Tibial artery (tissue), 4 donors: ENCODE measurements at regions not wholly inside any gene's neighbourhood (a gene's known extent, or its start where the extent isn't known, plus 50 kb on each side); places are given as distances from the start of the nearest gene placed in this dataset.

Experiments used
- DNase-seq, 2 donors: peaks; one replicate each; pipeline ENCODE4 v3.0.0-alpha.2; 2019
- H3K27ac ChIP-seq, 2 donors: fragments of 200-600 bp; sonication (generic) in 1 of 2; 1 replicate in 1 of 2; 2 replicates in 1 of 2; pipeline ENCODE4 v1.5.1; 2018 to 2019; ENCODE audit warnings: mild to moderate bottlenecking in 1 of 2
- H3K27me3 ChIP-seq, 2 donors: fragments of 200-600 bp; sonication (generic) in 1 of 2; one replicate each; pipeline versions ENCODE4 v1.5.1 to v1.6.0; 2016 to 2019
- H3K36me3 ChIP-seq, 3 donors: fragments of 200-600 bp; sonication (generic) in 2 of 3; one replicate each; pipeline ENCODE4 v1.5.1; 2016 to 2019; ENCODE audit warnings: mild to moderate bottlenecking in 2 of 3
- H3K4me1 ChIP-seq, 4 donors: fragments of 200-600 bp; sonication (generic) in 2 of 4; 1 replicate in 3 of 4; 2 replicates in 1 of 4; pipeline ENCODE4 v1.5.1; 2016 to 2019
- H3K4me3 ChIP-seq, 2 donors: fragments of 200-600 bp; sonication (generic) in 1 of 2; 1 replicate in 1 of 2; 2 replicates in 1 of 2; pipeline ENCODE4 v1.5.1; 2018 to 2019; ENCODE audit warnings: mild to moderate bottlenecking in 2 of 2
- H3K9me3 ChIP-seq, 3 donors: fragments of 200-600 bp; sonication (generic) in 1 of 3; one replicate each; pipeline ENCODE4 v1.5.1; 2016 to 2019
- CTCF ChIP-seq, 2 experiments: fragments of 200-600 bp in 1 of 2; fragments of 450-650 bp in 1 of 2; IDR thresholded peaks; one replicate each; pipeline ENCODE4 v1.5.1; 2017 to 2019; ENCODE audit warnings: antibody characterized with exemption in 2 of 2, mild to moderate bottlenecking in 1 of 2, moderate library complexity in 1 of 2
- intact Hi-C: fragments of 100-400 bp; cut with DNase I; formaldehyde crosslinking; loops from one replicate; pipeline ENCODE4 v1.15.0; 2023; ENCODE audit warnings: low total_unique reads

DNA sequence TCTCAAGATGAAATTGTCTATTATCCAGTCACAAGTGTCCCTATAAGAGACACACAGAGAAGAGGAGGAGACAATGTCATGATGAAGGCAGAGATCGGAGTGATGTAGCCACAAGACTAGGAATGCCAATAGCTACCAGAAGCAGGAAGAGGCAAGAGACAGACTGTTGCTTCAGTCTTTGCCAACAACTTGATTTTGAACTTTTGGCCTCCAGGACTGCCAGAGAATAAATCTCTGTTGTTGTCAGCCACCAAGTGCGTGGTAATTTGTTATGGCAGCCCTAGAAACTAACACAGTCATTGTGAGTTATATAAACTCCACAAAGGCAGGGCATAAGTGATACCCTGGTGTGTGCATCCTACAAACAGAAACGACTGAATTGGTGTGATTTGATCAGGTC lies 517.0 kb downstream of the BTBD3 start:
- no peak for DNase-seq
- H3K4me1 ChIP-seq = no peaks in the 10 kb centered on the region
- intact Hi-C loops = no loop called here
- no peaks in the 10 kb centered on the region for H3K9me3 ChIP-seq
- no peak overlapping the region for H3K4me3 ChIP-seq
- no peak for TF ChIP-seq CTCF (IDR thresholded peaks at IDR 0.05)
- no peaks in the 10 kb centered on the region for H3K36me3 ChIP-seq
- H3K27me3 ChIP-seq = no peaks in the 10 kb centered on the region
- H3K27ac ChIP-seq = no peak overlapping the region

GRCh38 chr20:12435268-12435667 lies 517.6 kb downstream of the BTBD3 start:
- no peak for DNase-seq
- intact Hi-C loops = no loop called here
- Histone ChIP-seq H3K36me3 (no peaks in the 10 kb centered on the region), H3K27me3 (no peaks in the 10 kb centered on the region), H3K27ac (no peak overlapping the region), H3K4me1 (no peaks in the 10 kb centered on the region), H3K4me3 (no peak overlapping the region), H3K9me3 (no peaks in the 10 kb centered on the region)
- TF ChIP-seq CTCF (IDR thresholded peaks at IDR 0.05) = no peak

DNA sequence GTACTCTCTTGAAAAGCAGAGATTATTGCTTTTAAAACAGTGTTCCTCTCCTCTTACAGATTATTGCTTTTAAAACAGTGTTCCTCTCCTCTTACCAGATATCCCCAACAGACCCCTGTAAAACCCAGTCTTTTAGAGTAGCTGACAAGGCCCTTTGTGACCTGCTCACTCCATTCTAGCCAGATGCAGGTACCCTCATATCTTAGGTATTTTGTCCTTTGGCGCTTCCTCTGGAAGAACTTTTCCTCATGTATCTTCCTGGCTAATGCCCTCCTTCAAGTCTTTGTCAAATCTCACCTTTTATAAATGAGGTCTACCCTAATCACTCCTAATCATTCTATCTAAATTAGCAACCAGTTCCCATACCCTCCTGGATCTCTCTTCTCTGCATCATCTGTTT lies 536.0 kb downstream of the BTBD3 start:
- Histone ChIP-seq H3K36me3 (no peaks in the 10 kb centered on the region), H3K4me3 (no peak overlapping the region), H3K27ac (no peak overlapping the region), H3K9me3 (no peaks in the 10 kb centered on the region), H3K27me3 (no peaks in the 10 kb centered on the region), H3K4me1 (no peaks in the 10 kb centered on the region)
- DNase-seq = no peak
- TF ChIP-seq CTCF (IDR thresholded peaks at IDR 0.05) = no peak
- intact Hi-C loops = no loop called here

GRCh38 chr20:12455148-12455547 lies 537.5 kb downstream of the BTBD3 start:
- H3K27ac ChIP-seq = no peak overlapping the region
- no peak overlapping the region for H3K4me3 ChIP-seq
- H3K9me3 ChIP-seq = no peaks in the 10 kb centered on the region
- TF ChIP-seq CTCF (IDR thresholded peaks at IDR 0.05) = no peak
- intact Hi-C loops = no loop called here
- H3K36me3 ChIP-seq = no peaks in the 10 kb centered on the region
- DNase-seq = no peak
- no peaks in the 10 kb centered on the region for H3K4me1 ChIP-seq
- no peaks in the 10 kb centered on the region for H3K27me3 ChIP-seq

GRCh38 chr20:12458241-12458640 lies 540.5 kb downstream of the BTBD3 start:
- no peak overlapping the region for H3K27ac ChIP-seq
- no peak for DNase-seq
- no peaks in the 10 kb centered on the region for H3K27me3 ChIP-seq
- H3K4me1 ChIP-seq = no peaks in the 10 kb centered on the region
- H3K9me3 ChIP-seq = no peaks in the 10 kb centered on the region
- H3K36me3 ChIP-seq = no peaks in the 10 kb centered on the region
- no peak for TF ChIP-seq CTCF (IDR thresholded peaks at IDR 0.05)
- no peak overlapping the region for H3K4me3 ChIP-seq
- intact Hi-C loops = no loop called here

GRCh38 chr20:12464036-12464435 lies 544.7 kb upstream of the SPTLC3 start:
- H3K4me1 ChIP-seq = no peaks in the 10 kb centered on the region
- no peak overlapping the region for H3K27ac ChIP-seq
- intact Hi-C loops = no loop called here
- H3K4me3 ChIP-seq = no peak overlapping the region
- TF ChIP-seq CTCF (IDR thresholded peaks at IDR 0.05) = no peak
- H3K9me3 ChIP-seq = no peaks in the 10 kb centered on the region
- H3K27me3 ChIP-seq = no peaks in the 10 kb centered on the region
- DNase-seq = no peak
- H3K36me3 ChIP-seq = no peaks in the 10 kb centered on the region
